HCT116 (cell line): ENCODE measurements at regions not wholly inside any gene's neighbourhood (a gene's known extent, or its start where the extent isn't known, plus 50 kb on each side); places are given as distances from the start of the nearest gene placed in this dataset.

ENCODE experiments used
- ATF3 ChIP-seq: IDR thresholded peaks from 2 replicates; pipeline ENCODE4 v1.6.1; 2012
- CTCF ChIP-seq, 3 experiments: fragments of 200-600 bp in 1 of 3; sonication (generic) in 1 of 3; IDR thresholded peaks in 2 of 3; conservative IDR thresholded peaks in 1 of 3; 2 replicates each; pipeline ENCODE4 v1.5.1; 2012 to 2017; ENCODE audit warnings: low read depth in 2 of 3, low read length in 2 of 3, antibody characterized with exemption in 1 of 3, borderline replicate concordance in 1 of 3, control low read depth in 1 of 3, mild to moderate bottlenecking in 1 of 3, mixed read lengths in 1 of 3, mixed run types in 1 of 3, moderate library complexity in 1 of 3; ENCODE audit not compliant: insufficient read depth in 1 of 3
- ELF1 ChIP-seq: IDR thresholded peaks from 2 replicates; pipeline ENCODE4 v1.6.1; 2012; ENCODE audit warnings: low read depth, borderline replicate concordance
- EZH2phosphoT487 ChIP-seq: fragments of 200-600 bp; IDR thresholded peaks from 2 replicates; pipeline ENCODE4 v1.6.1; 2018; ENCODE audit warnings: antibody characterized with exemption, borderline replicate concordance
- MAX ChIP-seq: IDR thresholded peaks from 2 replicates; pipeline ENCODE4 v1.6.1; 2012
- POLR2A ChIP-seq: IDR thresholded peaks from 2 replicates; pipeline ENCODE4 v1.7.0; 2011; ENCODE audit warnings: borderline replicate concordance; ENCODE audit not compliant: insufficient read depth, insufficient read length; ENCODE audit errors: extremely low read depth
- POLR2AphosphoS5 ChIP-seq: IDR thresholded peaks from 2 replicates; pipeline ENCODE4 v1.6.1; 2011; ENCODE audit warnings: mild to moderate bottlenecking, low read depth, low read length, moderate library complexity
- RAD21 ChIP-seq: IDR thresholded peaks from 2 replicates; pipeline ENCODE4 v1.6.1; 2012; ENCODE audit warnings: low read depth, mild to moderate bottlenecking
- REST ChIP-seq: IDR thresholded peaks from 2 replicates; pipeline ENCODE4 v1.6.1; 2012; ENCODE audit warnings: low read depth
- SP1 ChIP-seq: IDR thresholded peaks from 2 replicates; pipeline ENCODE4 v1.6.1; 2012; ENCODE audit warnings: low read depth
- TCF7L2 ChIP-seq: IDR thresholded peaks from 2 replicates; pipeline ENCODE4 v1.7.0; 2011; ENCODE audit warnings: borderline replicate concordance, inconsistent platforms; ENCODE audit not compliant: insufficient read depth, insufficient read length; ENCODE audit errors: extremely low read depth
- YY1 ChIP-seq: IDR thresholded peaks from 2 replicates; pipeline ENCODE4 v1.6.1; 2011; ENCODE audit warnings: low read length, low read depth, moderate library complexity, mild to moderate bottlenecking; ENCODE audit not compliant: insufficient replicate concordance; ENCODE audit errors: extremely low read depth
- ZBTB33 ChIP-seq: IDR thresholded peaks from 2 replicates; pipeline ENCODE4 v1.6.1; 2011; ENCODE audit warnings: mild to moderate bottlenecking, low read length, moderate library complexity; ENCODE audit not compliant: insufficient replicate concordance; ENCODE audit errors: extremely low read depth
- ZFX ChIP-seq: fragments of 450-650 bp; IDR thresholded peaks from 2 replicates; pipeline ENCODE4 v1.6.1; 2017

- TF ChIP-seq CTCF (IDR thresholded peaks at IDR 0.05 in 2 of 3, conservative IDR thresholded peaks at IDR 0.05 in 1 of 3; ENCODE audit: borderline replicate concordance in 1 of 3, insufficient read depth in 1 of 3, low read depth in 2 of 3, low read length in 2 of 3), result no peak
- TF ChIP-seq POLR2A, result no peak
- TF ChIP-seq REST, result no peak
- TF ChIP-seq ATF3, result no peak
- no peak for TF ChIP-seq RAD21
- no peak for TF ChIP-seq POLR2AphosphoS5
- no peak for TF ChIP-seq SP1
- no peak for TF ChIP-seq MAX
- TF ChIP-seq ZBTB33, result no peak
- TF ChIP-seq ZFX, result no peak
- no peak for TF ChIP-seq ELF1
- TF ChIP-seq EZH2phosphoT487, result no peak
- TF ChIP-seq YY1, result no peak
- TF ChIP-seq TCF7L2, result no peak
These were observed 134.1 kb upstream of the GDF10 start for GRCh38 chr10:47165711-47166404.
